IMR-90 (cell line): ENCODE measurements at regions not wholly inside any gene's neighbourhood (a gene's known extent, or its start where the extent isn't known, plus 50 kb on each side); places are given as distances from the start of the nearest gene placed in this dataset.

Experiments
- ATAC-seq: fragments of 200-7000 bp; cut with Tn5 transposase; 2 replicates; pipeline ENCODE4 v1.9.1; 2020; ENCODE audit warnings: low read depth, mild to moderate bottlenecking, moderate library complexity
- BruUV-seq: library from RNA; stranded (reverse); fragments of 400-500 nt; replicated peaks from 2 replicates; lab custom pipeline; 2021; lab: Mats Ljungman, UMichigan
- CTCF ChIA-PET: fragments of 300-600 bp; formaldehyde crosslinking; extraction: SDS; loops from one replicate; lab custom pipeline; 2021; ENCODE audit warnings: antibody characterized with exemption; lab: Yijun Ruan, JAX
- POLR2A ChIA-PET: fragments of 300-600 bp; sonication (Branson Sonifier 250); formaldehyde crosslinking; loops from one replicate; lab custom pipeline; 2022; ENCODE audit warnings: antibody characterized with exemption; ENCODE audit not compliant: unreplicated experiment; lab: Charles Lee
- DNase-seq: peaks from one replicate; pipeline ENCODE4 v3.0.0; 2013
- H2AFZ ChIP-seq: replicated peaks from 2 replicates; pipeline ENCODE3; 2013; ENCODE audit warnings: low read length, mild to moderate bottlenecking; ENCODE audit not compliant: poor library complexity
- H2AK5ac ChIP-seq: 2 replicates; pipeline ENCODE4 v1.6.1; 2013; ENCODE audit warnings: low read depth, low read length, inconsistent platforms
- H2AK9ac ChIP-seq: replicated peaks from 2 replicates; pipeline ENCODE3; 2013; ENCODE audit warnings: mild to moderate bottlenecking, low read depth, low read length, moderate library complexity; ENCODE audit not compliant: poor library complexity
- H2BK120ac ChIP-seq: 2 replicates; pipeline ENCODE4 v1.6.1; 2013; ENCODE audit warnings: low read depth, low read length, inconsistent platforms
- H2BK15ac ChIP-seq: 3 replicates; pipeline ENCODE4 v1.6.1; 2013; ENCODE audit warnings: low read depth, low read length, inconsistent platforms
- H2BK20ac ChIP-seq: 2 replicates; pipeline ENCODE4 v1.6.1; 2013; ENCODE audit warnings: low read depth, mild to moderate bottlenecking, inconsistent platforms, low read length, moderate library complexity
- H2BK5ac ChIP-seq: 2 replicates; pipeline ENCODE4 v1.6.1; 2013; ENCODE audit warnings: mild to moderate bottlenecking, low read depth, low read length, inconsistent platforms; ENCODE audit not compliant: poor library complexity, severe bottlenecking
- H3K14ac ChIP-seq: replicated peaks from 2 replicates; pipeline ENCODE4 v1.6.1; 2013; ENCODE audit warnings: low read depth, low read length, inconsistent platforms
- H3K18ac ChIP-seq: 2 replicates; pipeline ENCODE4 v1.6.1; 2013; ENCODE audit warnings: low read depth, low read length, control low read depth
- H3K23ac ChIP-seq: 2 replicates; pipeline ENCODE4 v1.6.1; 2013; ENCODE audit warnings: low read depth, low read length, inconsistent platforms
- H3K27ac ChIP-seq: 2 replicates; pipeline ENCODE4 v1.5.1; 2013; ENCODE audit warnings: mild to moderate bottlenecking, control low read depth, low read length; ENCODE audit not compliant: insufficient read depth
- H3K27me3 ChIP-seq: 2 replicates; pipeline ENCODE4 v1.6.1; 2013; ENCODE audit warnings: low read length; ENCODE audit not compliant: control insufficient read depth, insufficient read depth
- H3K36me3 ChIP-seq: 2 replicates; pipeline ENCODE4 v1.6.1; 2013; ENCODE audit warnings: low read length, mixed read lengths; ENCODE audit not compliant: control insufficient read depth, insufficient read depth
- H3K4ac ChIP-seq: 2 replicates; pipeline ENCODE4 v1.6.1; 2013; ENCODE audit warnings: low read depth, low read length, inconsistent platforms
- H3K4me1 ChIP-seq: 2 replicates; pipeline ENCODE4 v1.6.1; 2013; ENCODE audit warnings: low read length, mixed read lengths; ENCODE audit not compliant: control insufficient read depth, insufficient read depth
- H3K4me2 ChIP-seq: 2 replicates; pipeline ENCODE4 v1.6.1; 2013; ENCODE audit warnings: low read depth, mild to moderate bottlenecking, control low read depth, low read length, moderate library complexity
- H3K4me3 ChIP-seq: 2 replicates; pipeline ENCODE4 v1.5.1; 2013; ENCODE audit warnings: low read depth, mild to moderate bottlenecking, control low read depth, low read length, moderate library complexity; ENCODE audit not compliant: insufficient read depth
- H3K56ac ChIP-seq: 2 replicates; pipeline ENCODE4 v1.6.1; 2013; ENCODE audit warnings: low read length, inconsistent platforms; ENCODE audit not compliant: insufficient read depth; ENCODE audit errors: extremely low read depth
- H3K79me1 ChIP-seq, 2 experiments: 2 replicates each; pipeline ENCODE4 v1.6.1; 2013; ENCODE audit warnings: low read length in 2 of 2, inconsistent platforms in 1 of 2, low read depth in 1 of 2
- H3K9ac ChIP-seq: 2 replicates; pipeline ENCODE4 v1.6.1; 2013; ENCODE audit warnings: low read depth, low read length, control low read depth
- H3K9me1 ChIP-seq: 2 replicates; pipeline ENCODE4 v1.6.1; 2013; ENCODE audit warnings: low read length, inconsistent platforms; ENCODE audit not compliant: insufficient read depth
- H3K9me3 ChIP-seq: 2 replicates; pipeline ENCODE4 v1.6.1; 2013; ENCODE audit warnings: low read length; ENCODE audit not compliant: control insufficient read depth, insufficient read depth
- H4K20me1 ChIP-seq: 2 replicates; pipeline ENCODE4 v1.6.1; 2013; ENCODE audit warnings: low read length, inconsistent platforms; ENCODE audit not compliant: insufficient read depth
- H4K5ac ChIP-seq: 2 replicates; pipeline ENCODE4 v1.6.1; 2013; ENCODE audit warnings: mild to moderate bottlenecking, low read depth, low read length, control low read depth
- H4K8ac ChIP-seq, 2 experiments: 2 replicates each; pipeline ENCODE4 v1.6.1; 2013; ENCODE audit warnings: low read depth in 2 of 2, low read length in 2 of 2, control low read depth in 1 of 2, inconsistent platforms in 1 of 2
- H4K91ac ChIP-seq: 2 replicates; pipeline ENCODE4 v1.6.1; 2013; ENCODE audit warnings: low read depth, low read length, inconsistent platforms; ENCODE audit not compliant: insufficient read depth
- BHLHE40 ChIP-seq: fragments of 150-350 bp; IDR thresholded peaks from 2 replicates; pipeline ENCODE4 v1.6.1; 2016; ENCODE audit warnings: mild to moderate bottlenecking, low read depth, low read length
- CEBPB ChIP-seq: IDR thresholded peaks from 2 replicates; pipeline ENCODE4 v1.6.1; 2012; ENCODE audit warnings: low read depth, low read length, improper control_type of control experiment
- CHD1 ChIP-seq: IDR thresholded peaks from 2 replicates; pipeline ENCODE4 v1.6.1; 2012; ENCODE audit warnings: low read depth, low read length, improper control_type of control experiment
- ELK1 ChIP-seq: fragments of 150-350 bp; IDR thresholded peaks from 2 replicates; pipeline ENCODE4 v1.6.1; 2016; ENCODE audit warnings: low read depth, mild to moderate bottlenecking, low read length, moderate library complexity, borderline replicate concordance
- FOS ChIP-seq: fragments of 150-350 bp; IDR thresholded peaks from 2 replicates; pipeline ENCODE4 v1.6.1; 2016; ENCODE audit warnings: low read depth, low read length
- MAFK ChIP-seq: IDR thresholded peaks from 2 replicates; pipeline ENCODE4 v1.6.1; 2012; ENCODE audit warnings: low read depth, low read length, improper control_type of control experiment
- MAZ ChIP-seq: IDR thresholded peaks from 2 replicates; pipeline ENCODE4 v1.6.1; 2012; ENCODE audit warnings: low read depth, mild to moderate bottlenecking, low read length, improper control_type of control experiment, moderate library complexity, borderline replicate concordance
- MXI1 ChIP-seq: IDR thresholded peaks from 2 replicates; pipeline ENCODE4 v1.6.1; 2012; ENCODE audit warnings: low read depth, mild to moderate bottlenecking, low read length, moderate library complexity, borderline replicate concordance
- NFE2L2 ChIP-seq: fragments of 150-350 bp; IDR thresholded peaks from 2 replicates; pipeline ENCODE4 v1.6.1; 2016; ENCODE audit warnings: low read depth, mild to moderate bottlenecking, low read length
- POLR2A ChIP-seq: IDR thresholded peaks from 2 replicates; pipeline ENCODE4 v1.6.1; 2012; ENCODE audit warnings: mild to moderate bottlenecking, low read depth, low read length
- RAD21 ChIP-seq: IDR thresholded peaks from 2 replicates; pipeline ENCODE4 v1.6.1; 2012; ENCODE audit warnings: low read length, improper control_type of control experiment
- RCOR1 ChIP-seq: IDR thresholded peaks from 2 replicates; pipeline ENCODE4 v1.6.1; 2012; ENCODE audit warnings: mild to moderate bottlenecking, low read length, improper control_type of control experiment; ENCODE audit not compliant: insufficient replicate concordance
- RFX5 ChIP-seq: IDR thresholded peaks from 2 replicates; pipeline ENCODE4 v1.8.0; 2012; ENCODE audit warnings: low read depth, mild to moderate bottlenecking, low read length, moderate library complexity
- SMC3 ChIP-seq: fragments of 150-350 bp; IDR thresholded peaks from 2 replicates; pipeline ENCODE4 v1.6.1; 2016; ENCODE audit warnings: low read depth, mild to moderate bottlenecking, antibody characterized with exemption, low read length, moderate library complexity
- USF2 ChIP-seq: fragments of 150-350 bp; IDR thresholded peaks from 2 replicates; pipeline ENCODE4 v1.6.1; 2017; ENCODE audit warnings: mild to moderate bottlenecking, antibody characterized with exemption, low read length, low read depth
- WGBS, 2 experiments: methylation state at CpG; one replicate each; pipeline versions ENCODE4 v1.1.5 to v1.1.7; 2013; ENCODE audit warnings: missing lambda C conversion rate in 2 of 2; ENCODE audit not compliant: insufficient read length in 1 of 2; ENCODE audit errors: extremely low coverage in 2 of 2; 5-methylcytosine and 5-hydroxymethylcytosine counted together
- dilution Hi-C: fragments of 300-500 bp; cut with HindIII; formaldehyde crosslinking; loops from one replicate; pipeline ENCODE4 v1.14.3; 2018; ENCODE audit warnings: low sequenced_read_pairs; ENCODE audit not compliant: unreplicated experiment
- in situ Hi-C: fragments of 300-500 bp; cut with MboI; formaldehyde crosslinking; loops from 3 replicates; pipeline ENCODE4 v1.14.3; 2019; ENCODE audit warnings: low sequenced_read_pairs, inconsistent platforms, mixed read lengths
- intact Hi-C: fragments of 100-400 bp; cut with micrococcal nuclease; formaldehyde crosslinking; loops from 2 replicates; pipeline ENCODE4 v1.10.0; 2022
- TF ChIP-seq, protein P1 (sequence below): conservative IDR thresholded peaks from 2 replicates; pipeline ENCODE4 v1.5.1; 2012; ENCODE audit warnings: mild to moderate bottlenecking, low read depth, low read length, improper control_type of control experiment

DNA sequence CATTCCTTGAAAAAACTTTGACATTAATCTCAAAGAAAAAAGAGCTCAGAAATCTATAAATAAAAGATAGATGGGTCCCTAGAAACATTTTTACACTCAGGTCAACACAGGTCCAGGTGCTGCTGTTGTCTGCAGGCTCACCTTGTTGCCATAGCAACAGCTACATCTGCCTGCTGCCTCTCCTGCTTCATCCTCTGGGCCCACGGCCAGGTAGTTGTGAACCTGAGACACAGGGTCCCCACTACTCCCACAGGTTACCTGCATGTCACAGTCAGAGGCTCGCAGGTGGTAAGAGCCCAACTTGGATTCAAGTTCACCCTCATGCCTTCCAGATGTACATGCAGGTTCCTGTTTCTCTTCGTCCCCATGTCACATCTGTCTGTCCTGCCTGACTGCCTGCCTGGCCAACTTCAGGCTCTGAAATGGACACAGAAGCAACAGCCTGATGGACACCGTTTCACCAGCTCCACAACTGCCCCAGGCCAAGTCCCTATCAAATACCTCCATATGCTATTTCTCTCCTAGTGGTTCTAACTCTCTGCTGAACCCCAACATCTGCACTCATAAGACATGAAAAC, 88.3 kb upstream of the SALL3 start:
- CTCF ChIA-PET: no interaction called here
- intact Hi-C loops: no loop called here

More for the DNA sequence above, 88.3 kb upstream of the SALL3 start:
- no peaks in the 10 kb centered on the region for H3K36me3 ChIP-seq
- peaks cover 39% of the 10 kb centered on the region for H3K9me3 ChIP-seq
- H2BK120ac ChIP-seq: no peak overlapping the region
- no peaks in the 10 kb centered on the region for H3K9me1 ChIP-seq
- DNase-seq: no peak
- no peak overlapping the region for H3K4me3 ChIP-seq
- POLR2A ChIA-PET: no interaction called here
- no peak overlapping the region for H4K5ac ChIP-seq
- no peak overlapping the region for H2BK15ac ChIP-seq
- WGBS, 2 experiments: 22% methylated on average over 3 of the region's 4 CpGs; no CpG with 5 or more reads in 1 of the 2 experiments
- dilution Hi-C loops (no loop called here), in situ Hi-C loops (no loop called here)
- no peak overlapping the region for H2BK5ac ChIP-seq
- H3K14ac ChIP-seq: no peak overlapping the region
- TF ChIP-seq RCOR1 (no peak), SMC3 (no peak), MAFK (no peak), ELK1 (no peak), RFX5 (no peak), BHLHE40 (no peak), CEBPB (no peak), USF2 (no peak), POLR2A (no peak), MAZ (no peak), CHD1 (no peak), FOS (no peak), NFE2L2 (no peak), MXI1 (no peak), RAD21 (no peak)
- TF ChIP-seq, protein P1, sequence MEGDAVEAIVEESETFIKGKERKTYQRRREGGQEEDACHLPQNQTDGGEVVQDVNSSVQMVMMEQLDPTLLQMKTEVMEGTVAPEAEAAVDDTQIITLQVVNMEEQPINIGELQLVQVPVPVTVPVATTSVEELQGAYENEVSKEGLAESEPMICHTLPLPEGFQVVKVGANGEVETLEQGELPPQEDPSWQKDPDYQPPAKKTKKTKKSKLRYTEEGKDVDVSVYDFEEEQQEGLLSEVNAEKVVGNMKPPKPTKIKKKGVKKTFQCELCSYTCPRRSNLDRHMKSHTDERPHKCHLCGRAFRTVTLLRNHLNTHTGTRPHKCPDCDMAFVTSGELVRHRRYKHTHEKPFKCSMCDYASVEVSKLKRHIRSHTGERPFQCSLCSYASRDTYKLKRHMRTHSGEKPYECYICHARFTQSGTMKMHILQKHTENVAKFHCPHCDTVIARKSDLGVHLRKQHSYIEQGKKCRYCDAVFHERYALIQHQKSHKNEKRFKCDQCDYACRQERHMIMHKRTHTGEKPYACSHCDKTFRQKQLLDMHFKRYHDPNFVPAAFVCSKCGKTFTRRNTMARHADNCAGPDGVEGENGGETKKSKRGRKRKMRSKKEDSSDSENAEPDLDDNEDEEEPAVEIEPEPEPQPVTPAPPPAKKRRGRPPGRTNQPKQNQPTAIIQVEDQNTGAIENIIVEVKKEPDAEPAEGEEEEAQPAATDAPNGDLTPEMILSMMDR: no peak
- H2AK5ac ChIP-seq: no peak overlapping the region
- H2AK9ac ChIP-seq: no peak overlapping the region
- H3K27me3 ChIP-seq: no peaks in the 10 kb centered on the region
- no peaks in the 10 kb centered on the region for H3K79me1 ChIP-seq
- no peak overlapping the region for H4K91ac ChIP-seq
- no peak overlapping the region for H3K4ac ChIP-seq
- no peaks in the 10 kb centered on the region for H3K4me1 ChIP-seq
- no peak overlapping the region for H4K8ac ChIP-seq
- H3K27ac ChIP-seq: no peak overlapping the region
- no peak overlapping the region for H2BK20ac ChIP-seq
- no peak overlapping the region for H3K23ac ChIP-seq
- H3K18ac ChIP-seq: no peak overlapping the region
- no peaks in the 10 kb centered on the region for H4K20me1 ChIP-seq
- BruUV-seq: no TSS peak
- ATAC-seq: no peak
- H3K9ac ChIP-seq: no peak overlapping the region
- H3K56ac ChIP-seq: no peak overlapping the region
- no peak overlapping the region for H2AFZ ChIP-seq
- no peak overlapping the region for H3K4me2 ChIP-seq
